NCI-H1436 (cell line): ENCODE measurements at regions not wholly inside any gene's neighbourhood (a gene's known extent, or its start where the extent isn't known, plus 50 kb on each side); places are given as distances from the start of the nearest gene placed in this dataset.

Experiments
- DNase-seq: peaks from one replicate; lab custom pipeline; 2025; lab: John Stamatoyannopoulos, UW

- DNase-seq: no peak
These were observed 63.3 kb upstream of the THSD7A start for GRCh38 chr7:11895337-11895736.

GRCh38 chr7:11896663-11897062 lies 64.7 kb upstream of the THSD7A start:
- DNase-seq: no peak

GRCh38 chr7:11899247-11899646 lies 67.2 kb upstream of the THSD7A start:
- DNase-seq: no peak

- no peak for DNase-seq
These were observed 78.3 kb upstream of the THSD7A start for GRCh38 chr7:11910253-11910652.

GRCh38 chr7:11911900-11912299 lies 79.9 kb upstream of the THSD7A start:
- DNase-seq: no peak

DNA sequence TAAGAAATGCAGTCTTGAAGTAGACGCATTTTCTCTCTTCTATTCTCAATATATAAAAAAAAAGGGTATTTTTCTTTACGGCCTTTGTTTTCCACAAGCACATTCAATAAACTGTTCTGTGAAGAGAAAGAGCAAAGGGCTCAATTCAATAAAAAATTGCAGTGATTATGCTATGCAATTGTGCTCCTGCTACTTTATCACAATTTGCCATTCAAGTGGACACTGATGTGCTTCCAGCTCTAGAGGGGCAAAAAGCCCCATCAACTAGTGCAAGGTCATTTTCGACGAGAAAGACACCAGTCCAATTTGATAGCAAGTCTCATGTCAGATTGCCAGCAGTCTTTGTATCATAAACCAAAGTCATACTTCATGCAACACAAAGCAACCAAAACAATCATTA lies 82.6 kb upstream of the THSD7A start:
- peak; percentile 17 for DNase-seq

DNA sequence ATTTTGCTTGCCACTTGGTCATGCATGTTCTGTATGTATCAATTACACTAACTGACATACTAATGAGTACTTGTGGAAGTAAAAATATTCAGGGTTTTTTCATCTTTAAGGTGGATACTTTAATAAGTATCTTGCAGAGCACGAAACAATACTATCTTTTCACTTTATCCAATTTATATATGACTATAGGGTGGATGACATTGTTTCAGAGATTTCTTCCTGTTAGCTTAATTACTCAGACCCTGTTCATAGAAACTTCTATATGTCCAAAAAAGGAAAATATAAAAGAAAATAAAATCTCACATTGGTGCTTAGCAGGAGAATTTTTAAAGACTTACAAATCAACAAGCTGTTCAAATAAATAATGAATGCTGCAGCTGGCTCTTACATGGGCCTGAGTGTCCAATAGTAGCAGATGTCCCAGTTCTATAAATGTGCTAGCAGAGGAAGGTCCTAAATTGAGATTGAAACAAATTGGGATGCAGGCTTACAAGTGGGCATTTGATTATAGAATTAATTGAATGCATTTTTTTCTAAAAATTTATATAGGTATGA lies 91.5 kb upstream of the THSD7A start:
- no peak for DNase-seq

DNA sequence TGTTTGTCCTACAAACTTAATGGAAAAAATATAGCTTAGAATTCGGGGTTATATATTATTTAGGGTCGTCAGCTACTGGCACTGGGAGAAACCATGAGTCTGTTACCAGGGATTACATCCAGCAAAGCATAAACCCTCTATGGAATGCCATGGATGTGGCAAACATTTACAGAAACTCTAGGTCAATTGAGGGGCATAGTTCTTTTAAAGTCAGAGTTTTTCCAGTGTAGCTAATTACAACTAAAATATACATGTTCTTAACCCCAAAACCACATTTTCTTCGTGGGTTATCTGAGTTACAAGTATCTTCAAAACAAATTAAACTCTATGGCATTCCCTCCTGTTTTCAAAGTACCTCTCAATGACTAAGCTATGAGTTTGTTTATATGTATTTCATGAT lies 99.3 kb upstream of the THSD7A start:
- no peak for DNase-seq

GRCh38 chr7:11934796-11935195 lies 102.8 kb upstream of the THSD7A start:
- no peak for DNase-seq

GRCh38 chr7:11935905-11936304 lies 103.9 kb upstream of the THSD7A start:
- DNase-seq: no peak

DNA sequence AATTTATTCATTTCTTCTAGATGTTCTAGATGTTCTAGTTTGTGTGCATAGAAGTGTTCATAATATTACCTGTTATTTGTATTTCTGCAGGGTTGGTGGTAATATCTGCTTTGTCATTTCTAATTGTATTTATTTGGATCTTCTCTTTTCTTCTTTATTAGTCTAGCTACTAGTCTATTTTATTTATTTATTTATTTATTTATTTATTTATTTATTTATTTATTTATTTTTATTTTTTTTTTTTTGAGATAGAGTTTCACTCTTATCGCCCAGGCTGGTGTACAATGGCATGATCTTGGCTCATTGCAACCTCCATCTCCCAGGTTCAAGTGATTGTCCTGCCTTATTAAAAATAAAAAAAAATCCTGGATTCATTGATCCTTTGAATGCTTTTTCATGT lies 114.8 kb upstream of the THSD7A start:
- DNase-seq: no peak

GRCh38 chr7:11950281-11950680 lies 118.3 kb upstream of the THSD7A start:
- no peak for DNase-seq

- no peak for DNase-seq
These were observed 118.9 kb upstream of the THSD7A start for GRCh38 chr7:11950942-11951341.

DNA sequence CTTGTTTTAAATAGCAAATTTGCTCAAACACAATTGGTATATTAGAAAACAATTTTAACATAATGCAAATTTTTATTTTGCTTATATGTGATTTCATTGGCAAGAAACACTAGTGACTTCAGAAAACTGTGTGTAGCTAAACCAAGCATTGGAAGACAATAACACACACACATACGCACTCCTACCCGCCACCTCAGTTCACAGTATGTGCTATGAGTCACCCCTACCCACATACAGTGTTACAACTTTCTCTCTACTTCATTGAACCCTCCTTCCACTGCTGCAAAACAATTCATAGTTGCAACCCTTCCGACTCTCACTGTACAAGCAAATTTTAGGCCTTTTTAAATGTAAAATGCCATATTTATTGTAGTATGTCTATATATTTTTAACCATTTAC lies 119.9 kb upstream of the THSD7A start:
- DNase-seq: no peak

DNA sequence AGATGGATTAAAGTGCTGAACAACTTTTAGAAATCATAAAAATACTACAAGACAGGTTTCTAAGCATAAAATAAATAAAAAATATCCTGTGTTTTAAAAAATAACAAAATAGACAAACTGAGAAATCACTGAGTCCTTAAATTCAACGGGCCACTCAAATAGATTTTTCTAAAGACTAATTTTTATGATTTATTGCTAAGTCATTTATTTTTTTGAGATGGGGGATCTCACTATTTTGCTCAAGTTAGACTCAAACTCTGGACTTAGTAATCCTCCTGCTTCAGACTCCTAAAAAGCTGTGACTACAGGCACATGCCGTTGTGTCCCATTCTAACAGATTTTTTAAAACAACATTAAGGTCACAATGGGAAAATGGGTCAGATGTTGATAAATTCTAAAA lies 121.0 kb upstream of the THSD7A start:
- DNase-seq: no peak

DNA sequence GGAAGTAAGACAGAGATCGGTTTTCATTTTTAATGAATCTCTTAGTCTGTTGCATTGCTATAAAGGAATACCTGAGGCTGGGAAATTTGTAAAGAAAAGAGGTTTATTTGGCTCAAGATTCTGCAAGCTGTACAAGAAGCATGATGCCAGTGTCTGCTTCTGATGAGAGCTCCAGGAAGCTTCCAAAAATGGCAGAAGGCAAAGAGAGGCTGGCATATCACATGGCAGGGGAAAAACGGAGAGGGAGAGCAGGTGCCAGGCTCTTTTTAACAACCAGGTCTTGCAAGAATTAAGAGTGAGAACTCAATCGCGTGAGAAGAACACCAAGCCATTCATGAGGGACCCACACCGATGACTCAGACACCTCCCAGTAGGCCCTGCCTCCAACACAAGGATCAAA lies 125.0 kb upstream of the THSD7A start:
- DNase-seq: no peak

DNA sequence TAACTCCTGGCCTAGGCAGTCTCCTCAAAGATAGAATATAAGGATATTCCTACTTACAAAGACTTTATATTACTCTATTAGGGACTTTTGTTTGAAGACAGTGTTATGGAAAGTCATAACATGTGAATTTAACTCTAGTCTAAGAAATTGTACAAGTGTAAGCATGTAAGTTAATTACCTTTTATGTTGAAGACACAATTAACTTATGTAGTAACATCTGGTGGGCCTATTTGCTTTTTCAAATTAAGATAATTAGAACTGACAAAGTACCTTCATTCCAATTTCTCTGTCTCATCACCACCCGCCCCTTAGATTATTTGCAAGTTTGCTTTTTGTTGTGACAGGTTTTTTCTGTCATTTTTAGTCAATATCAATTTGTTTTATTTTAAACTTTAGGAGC lies 126.0 kb upstream of the THSD7A start:
- DNase-seq: no peak

DNA sequence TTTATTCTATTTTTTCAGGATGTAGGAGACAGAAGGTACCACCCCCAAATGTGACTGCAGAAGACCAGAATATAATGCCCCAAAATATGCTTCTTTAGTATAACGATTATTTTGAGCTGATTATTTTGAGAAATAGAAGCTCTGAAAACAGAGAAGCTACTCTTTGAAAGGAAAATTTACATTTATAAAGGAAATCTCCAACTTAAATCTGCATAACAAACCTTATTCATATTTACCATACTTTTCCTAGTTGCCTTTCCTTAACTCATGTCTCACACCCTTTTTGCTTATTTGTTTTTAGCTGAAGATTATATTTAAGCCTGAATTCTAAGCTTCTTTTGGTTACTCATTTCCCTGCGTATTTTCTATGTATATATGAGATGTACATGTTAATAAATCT lies 127.1 kb upstream of the THSD7A start:
- no peak for DNase-seq

- DNase-seq: no peak
These were observed 128.6 kb upstream of the THSD7A start for GRCh38 chr7:11960621-11961020.

- no peak for DNase-seq
These were observed 137.6 kb upstream of the THSD7A start for GRCh38 chr7:11969643-11970042.

DNA sequence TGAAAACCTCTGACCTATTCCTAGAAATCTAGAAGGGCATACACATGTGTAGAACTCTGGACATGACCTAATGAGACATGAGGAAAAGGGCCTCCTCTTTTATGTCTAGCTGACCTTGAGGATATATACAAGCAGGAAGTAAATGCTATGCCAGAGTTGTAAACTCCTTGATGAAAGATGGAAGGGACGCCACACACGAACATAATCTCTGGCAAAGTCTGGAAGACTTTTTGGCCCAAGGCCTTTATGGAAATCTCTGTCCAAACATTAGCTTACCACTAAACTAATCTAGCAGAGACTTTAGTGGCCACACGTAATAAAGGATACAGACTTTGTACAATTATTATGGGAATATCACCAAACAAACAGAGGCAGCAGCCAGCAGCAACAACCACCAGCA lies 138.1 kb upstream of the THSD7A start:
- DNase-seq: no peak

DNA sequence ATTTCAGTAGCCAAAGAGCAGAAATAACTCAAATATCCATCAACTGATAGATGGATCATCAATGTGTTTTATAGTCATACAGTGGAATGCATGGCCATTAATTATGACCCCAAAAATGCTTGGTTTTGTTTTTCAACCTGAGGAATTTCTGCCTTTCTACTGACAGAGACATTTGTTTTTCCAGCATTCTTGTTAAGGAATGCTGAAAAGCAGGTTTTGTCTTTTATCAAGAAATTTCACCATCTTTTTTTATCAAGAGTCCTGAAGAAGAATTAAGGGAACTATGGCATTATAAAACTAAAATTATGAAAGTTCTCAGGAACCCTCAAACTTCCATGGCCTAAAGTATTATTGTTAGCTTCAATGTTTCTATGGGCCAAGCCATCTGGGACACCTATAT lies 153.4 kb upstream of the THSD7A start:
- no peak for DNase-seq

DNA sequence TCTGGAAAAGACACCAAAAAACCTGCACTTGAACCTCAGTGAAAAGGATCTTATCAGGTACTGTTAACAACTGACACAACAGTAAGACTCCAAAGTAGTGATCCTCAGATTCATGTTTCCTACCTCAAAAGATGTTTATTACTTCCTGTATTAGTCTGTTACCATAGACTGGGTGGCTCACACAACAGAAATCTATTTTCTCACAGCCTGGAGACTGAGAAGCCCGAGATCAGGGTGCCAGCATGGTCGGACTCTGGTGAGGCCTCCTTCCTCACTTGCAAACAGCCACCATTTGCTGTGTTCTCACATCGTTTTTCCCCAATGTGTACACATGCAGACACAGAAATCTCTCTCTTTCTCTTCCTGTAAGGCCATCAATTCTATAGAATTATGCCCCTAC lies 154.0 kb upstream of the THSD7A start:
- no peak for DNase-seq

DNA sequence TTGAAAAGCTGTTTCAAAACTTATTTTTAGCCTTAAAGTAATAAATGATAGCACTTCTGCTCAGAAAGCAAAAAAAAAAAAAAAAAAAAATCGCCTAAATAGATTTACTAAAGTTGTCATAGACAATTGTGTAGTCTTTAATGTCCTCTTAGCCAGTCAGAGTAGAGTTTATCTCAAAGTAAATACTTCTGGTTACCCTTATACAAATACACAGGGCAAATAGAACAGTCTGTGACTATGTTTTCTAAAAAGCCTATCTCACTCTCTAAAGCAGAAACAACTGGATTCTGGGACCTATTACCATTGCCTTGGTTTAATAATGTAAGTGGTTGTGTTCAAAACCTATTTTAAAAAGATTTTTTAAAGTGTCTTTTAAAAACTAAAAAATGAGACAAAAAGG lies 156.2 kb upstream of the THSD7A start:
- no peak for DNase-seq

- no peak for DNase-seq
These were observed 170.4 kb upstream of the THSD7A start for GRCh38 chr7:12002428-12002827.
